AG08395 (cell line): ENCODE measurements at regions not wholly inside any gene's neighbourhood (a gene's known extent, or its start where the extent isn't known, plus 50 kb on each side); places are given as distances from the start of the nearest gene placed in this dataset.
"Not testable (repeated sequence)": the region's sequence is repeated elsewhere in the genome, so short reads cannot be mapped to it uniquely, and the experiment has no call there.

Experiments
- DNase-seq: peaks from one replicate; pipeline ENCODE4 v3.0.0; 2012; ENCODE audit warnings: mixed read lengths, low spot score

DNA sequence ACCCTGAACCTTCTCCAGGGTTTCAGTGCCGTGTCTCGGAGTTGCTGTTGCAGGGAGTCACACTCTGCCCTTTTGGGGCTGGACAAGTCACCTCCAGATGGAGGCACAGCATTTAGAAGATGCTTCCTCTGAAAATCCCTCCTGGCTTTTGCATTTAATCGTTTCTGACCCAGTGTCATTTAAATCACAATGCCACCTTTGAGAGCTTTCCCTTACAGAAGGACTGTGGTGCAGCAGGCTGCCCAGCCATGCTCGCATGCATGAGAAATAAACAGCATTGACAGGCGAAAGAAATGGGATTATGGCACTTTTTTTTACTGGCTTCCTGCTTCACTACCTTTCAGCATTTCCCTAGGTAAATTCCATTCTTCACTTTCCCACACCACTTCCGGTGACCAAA is 113.4 kb upstream of the DYRK2 start:
- no peak for DNase-seq

DNA sequence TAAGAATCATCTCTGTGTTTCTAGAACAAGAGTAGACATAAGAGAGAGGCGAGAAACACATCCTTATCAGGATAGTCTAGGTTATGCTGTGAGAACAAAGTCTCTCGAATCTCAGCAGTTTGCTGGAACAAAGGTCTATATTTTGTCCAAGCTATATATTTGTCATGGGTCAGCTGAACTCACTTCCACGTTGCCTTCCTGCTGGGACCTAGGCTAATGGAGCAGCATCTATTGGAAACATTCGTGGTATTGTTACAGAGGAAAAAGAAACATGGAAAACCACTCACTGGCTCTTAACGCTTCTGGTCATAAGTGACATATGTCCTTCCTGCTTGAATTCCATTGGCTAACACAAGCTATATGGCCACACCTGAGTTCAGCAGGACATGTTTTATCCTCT is 112.6 kb upstream of the DYRK2 start:
- DNase-seq, result no peak

DNA sequence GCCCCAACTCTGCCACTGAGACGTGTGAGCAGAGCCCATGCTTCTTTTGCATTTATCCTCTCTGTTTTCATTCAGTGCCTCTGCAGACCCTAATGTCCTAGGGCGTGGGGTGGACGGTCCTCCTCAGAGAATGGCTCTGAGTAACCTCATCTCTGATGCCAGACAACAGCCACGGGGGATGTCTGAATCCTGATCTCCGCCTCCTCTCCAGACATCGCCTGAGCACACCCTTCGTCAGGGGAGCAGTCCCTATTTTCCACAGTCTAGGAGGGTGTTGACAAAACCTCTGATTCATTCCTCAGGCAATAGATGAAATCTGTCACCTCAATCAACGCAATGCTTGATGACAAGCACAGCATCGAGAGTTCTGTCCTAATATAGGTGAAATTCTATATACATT is 109.2 kb upstream of the DYRK2 start:
- DNase-seq, result no peak

DNA sequence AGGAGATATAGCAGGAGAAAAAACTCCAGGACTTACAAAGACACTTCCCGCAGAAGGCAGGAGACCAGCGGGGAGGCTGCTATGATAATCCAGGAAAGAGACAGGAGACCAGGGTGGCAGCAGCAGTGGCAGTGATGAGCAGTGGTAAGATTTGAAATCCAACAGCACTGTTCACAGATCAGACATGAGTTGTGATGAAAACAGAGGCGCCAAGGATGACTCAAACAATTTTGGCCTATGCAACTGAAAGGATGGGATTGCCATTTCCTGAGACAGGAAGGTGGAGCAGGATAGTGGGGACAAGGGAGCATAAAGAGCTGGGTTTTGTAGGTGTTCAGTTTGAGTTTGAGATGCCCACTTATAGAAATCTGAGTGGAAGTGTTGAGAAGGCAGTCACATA is 108.6 kb upstream of the DYRK2 start:
- peak; percentile 40 for DNase-seq

DNA sequence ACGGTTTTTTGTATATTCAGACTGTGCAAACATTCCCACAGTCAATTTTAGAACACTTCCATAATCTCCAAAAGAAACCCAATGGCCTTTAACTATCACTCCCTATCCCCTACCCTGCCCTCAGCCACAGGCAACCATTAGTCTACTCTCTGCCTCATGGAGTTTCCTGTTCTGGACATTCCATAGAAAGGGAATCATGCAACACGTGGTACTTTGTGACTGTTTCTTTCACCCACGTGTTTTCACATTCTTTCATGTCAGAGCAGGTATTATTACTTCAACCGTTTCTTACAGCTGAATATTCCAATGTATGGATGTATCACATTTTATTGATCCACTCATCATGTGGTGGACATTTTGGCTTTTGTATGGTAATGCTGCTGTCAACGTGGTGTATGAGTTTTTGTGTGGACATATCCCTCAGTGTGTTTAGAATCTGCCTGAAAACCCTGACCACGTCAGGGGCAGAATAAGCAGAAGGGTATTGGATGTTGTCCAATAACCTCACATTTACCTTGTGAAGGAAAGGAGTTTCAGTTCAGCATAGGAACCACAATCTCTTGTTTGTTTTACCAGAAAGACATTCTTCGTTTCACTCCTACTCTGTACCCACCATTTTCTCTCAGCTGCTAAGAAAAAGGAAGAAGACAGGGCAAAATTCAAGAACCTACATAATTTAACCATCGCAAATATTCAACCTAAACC is 107.5 kb upstream of the DYRK2 start:
- DNase-seq, result no peak

DNA sequence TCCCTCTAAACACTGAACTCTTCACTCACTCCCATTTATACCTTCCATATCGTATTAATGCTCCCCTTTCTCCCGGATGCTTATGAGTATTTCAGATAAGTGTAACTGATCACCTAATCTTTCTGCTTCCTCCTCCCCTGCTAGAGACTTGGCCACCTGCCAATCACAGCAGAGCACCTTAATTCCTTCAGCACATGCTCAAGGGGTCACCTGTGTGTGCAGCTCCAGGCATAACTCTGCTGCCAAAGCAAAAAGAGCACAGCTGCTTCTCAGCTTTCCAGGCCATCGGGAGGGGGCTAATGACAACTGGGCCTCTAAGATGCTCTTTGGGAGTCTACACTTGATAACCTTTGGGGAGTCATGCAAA is 106.9 kb upstream of the DYRK2 start:
- DNase-seq, result no peak

DNA sequence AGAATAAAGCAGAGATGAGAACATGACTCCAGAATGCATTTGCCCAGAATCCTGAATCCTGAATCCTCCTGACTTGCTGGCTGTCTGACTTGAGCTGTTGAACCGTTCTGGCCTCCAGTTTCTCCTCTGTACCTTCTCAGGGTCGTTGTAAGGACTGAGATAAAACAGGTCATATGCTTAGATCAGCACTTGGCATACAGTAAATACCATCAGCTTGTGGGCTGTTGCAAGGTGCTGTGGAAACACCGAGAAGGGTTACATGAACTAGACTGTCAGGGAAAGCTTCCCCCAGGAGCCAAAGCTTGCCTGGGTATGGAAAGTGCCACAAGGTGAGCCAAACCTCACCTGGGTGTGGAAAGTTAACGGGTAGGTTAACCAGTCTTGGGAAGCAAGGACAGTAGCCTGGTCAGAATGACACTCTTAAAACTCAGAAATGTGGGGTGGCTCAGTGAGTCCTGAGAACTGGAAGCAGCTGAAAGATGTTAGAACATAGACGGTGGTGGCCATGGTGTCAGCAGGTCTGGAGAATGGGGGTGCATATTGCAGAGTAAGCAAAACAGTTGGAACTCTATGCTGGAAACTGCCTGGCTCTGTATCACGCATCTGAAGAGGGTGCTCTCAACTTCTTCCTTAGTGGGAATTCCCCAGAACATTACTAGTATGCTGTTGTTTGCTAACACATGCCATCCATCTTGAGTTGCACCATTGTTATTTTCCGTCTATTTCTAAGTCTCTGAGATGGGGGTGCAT is 105.3 kb upstream of the DYRK2 start:
- DNase-seq, result no peak

DNA sequence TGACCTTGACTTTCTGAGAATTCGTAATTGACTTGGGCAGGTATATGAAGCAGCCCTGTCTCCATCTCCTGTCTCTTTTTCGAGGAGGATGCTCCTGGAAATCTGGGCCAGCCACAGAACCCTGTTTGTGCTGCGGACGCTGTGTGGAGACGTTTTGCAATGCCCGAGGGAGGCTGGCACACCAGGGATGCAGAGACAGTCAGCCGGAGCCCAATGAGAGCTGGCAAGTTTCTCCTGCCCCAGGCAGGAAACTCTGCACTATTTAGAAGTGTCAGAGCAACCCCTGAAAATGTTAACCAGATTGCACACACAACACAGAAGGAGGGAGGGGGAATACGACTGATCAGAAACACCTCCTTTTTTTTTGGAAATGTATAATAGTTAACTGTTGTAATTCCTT is 103.2 kb upstream of the DYRK2 start:
- DNase-seq, result peak; percentile 23

DNA sequence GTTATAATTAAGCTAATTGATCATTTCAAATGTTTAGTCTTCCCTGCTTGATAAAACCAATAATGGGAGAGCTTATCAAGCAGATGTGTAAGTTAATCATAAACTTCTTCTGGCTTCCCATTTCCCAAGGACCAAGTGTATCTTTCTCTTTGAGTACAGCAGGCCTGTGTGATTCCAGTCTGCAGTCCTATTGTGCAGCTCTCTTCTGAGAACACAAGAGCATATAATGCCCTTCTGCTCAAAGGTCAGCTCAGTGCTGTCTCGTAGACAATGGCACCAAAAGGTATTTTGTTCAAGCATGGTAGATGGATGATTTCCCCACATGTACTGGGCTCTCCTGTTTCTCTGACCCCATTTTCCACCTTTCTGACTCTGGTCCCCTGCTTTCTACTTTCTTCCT is 101.8 kb upstream of the DYRK2 start:
- DNase-seq, result no peak

DNA sequence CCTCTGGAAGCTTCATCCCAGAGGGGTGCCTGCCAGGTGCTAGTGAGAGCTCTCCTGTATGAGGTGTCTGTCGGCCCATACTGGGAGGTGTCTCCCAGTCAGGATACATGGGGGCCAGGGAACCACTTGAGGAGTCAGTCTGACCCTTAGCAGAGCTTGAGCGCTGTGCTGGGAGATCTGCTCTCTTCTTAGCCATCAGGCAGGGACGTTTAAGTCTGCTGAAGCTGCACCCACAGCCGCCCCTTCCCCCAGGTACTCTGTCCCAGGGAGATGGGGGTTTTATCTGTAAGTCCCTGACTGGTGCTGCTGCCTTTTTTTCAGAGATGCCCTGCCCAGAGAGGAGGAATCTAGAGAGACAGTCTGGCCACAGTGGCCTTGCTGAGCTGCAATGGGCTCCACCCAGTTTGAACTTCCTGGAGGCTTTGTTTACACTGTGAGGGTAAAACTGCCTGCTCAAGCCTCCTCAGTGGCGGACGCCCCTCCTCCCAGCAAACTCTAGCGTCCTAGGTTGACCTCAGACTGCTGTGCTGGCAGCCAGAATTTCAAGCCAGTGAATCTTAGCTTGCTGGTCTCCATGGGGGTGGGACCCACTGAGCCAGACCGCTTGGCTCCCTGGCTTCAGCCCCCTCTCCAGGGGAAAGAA is 93.3 kb upstream of the DYRK2 start:
- DNase-seq, result not testable (repeated sequence)

DNA sequence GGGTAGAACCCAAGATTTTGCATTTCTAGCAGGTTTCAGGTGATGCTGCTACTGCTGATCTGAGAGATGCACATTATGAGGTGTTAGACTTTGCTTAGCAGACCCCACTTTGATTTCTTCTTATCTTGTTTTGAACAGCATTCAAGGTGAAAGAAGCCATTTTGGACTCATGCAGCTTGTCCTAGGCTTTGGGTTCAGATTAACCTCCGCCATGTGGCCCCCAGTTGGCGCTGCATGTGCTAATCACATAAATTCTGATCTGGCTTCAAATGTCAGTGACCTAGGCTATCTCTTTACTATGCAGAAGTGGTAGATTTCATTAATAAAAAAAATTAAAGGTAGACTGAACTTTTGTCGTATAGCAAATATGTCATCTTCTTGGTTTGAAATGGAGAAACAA is 89.8 kb upstream of the DYRK2 start:
- DNase-seq, result no peak

DNA sequence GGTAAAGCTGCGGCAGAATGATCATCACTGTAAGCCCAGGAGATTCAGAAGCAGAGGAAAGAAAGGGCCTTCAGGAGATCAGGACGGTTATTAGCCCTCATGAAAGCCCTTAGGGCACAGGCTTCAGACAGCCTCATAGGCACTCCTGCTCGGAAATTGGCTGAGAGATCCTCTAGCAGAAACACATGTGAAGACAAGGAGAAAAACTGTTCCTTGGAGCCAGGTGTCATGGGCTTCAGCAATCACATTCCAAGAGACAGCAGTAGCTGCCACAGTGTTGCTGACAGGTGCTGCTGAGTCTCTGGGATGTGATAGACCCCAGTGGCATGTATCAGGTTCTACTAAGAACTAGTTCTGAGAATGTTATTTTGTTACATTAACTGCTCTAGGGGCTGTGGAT is 88.8 kb upstream of the DYRK2 start:
- DNase-seq, result no peak

DNA sequence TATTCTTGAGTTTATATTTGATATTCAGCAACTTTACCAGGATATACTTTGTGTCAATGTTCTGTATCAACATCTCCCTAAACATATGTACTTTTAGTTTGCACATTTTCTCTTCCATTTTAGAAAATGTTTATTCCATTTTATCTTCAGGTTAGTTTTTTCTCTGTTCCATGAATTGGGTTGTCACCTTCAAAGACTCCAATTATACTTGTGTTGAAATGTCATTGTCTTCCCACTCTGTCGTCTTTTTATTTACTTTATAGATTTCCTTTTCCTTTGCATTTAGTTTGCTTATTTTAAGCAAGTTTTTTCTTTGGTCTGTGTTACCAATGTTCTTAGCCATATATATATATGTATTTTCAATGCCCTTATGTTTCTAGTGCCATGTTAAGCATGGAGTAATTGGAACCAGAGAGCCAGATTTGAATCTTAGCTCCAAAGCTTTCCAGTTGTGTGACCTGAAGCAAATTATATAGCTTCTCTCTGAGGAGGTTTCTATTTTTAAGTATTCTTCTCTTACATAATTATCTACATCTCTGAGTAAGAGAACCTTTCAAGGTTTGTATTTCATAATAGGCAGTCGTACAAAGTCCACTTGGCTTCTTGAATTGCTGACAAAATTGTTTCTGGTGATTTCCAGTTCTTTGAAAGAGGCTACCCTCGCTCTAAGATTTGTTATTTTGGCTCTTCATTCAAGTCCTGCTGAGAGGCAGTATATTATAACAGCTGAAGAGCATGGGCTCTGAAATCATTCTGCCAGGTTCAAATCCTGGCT is 85.8 kb upstream of the DYRK2 start:
- no peak for DNase-seq

DNA sequence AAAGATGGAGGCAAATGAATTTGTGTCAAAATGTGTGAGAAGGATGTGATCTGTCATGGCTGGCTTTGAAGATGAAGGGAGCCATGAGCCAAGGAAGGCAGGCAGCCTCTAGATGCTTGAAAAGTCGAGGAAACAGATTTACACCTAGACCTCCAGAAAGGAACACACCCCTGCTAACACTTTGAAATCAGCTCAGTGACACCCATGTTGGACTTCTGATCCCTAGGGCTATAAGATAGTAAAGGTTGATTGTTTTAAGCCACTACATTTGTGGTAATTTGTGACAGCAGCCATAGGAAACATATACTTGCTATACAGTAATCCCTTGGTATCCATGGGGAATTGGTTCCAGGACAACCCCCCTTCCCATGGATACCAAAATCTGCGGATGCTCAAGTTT is 80.5 kb upstream of the DYRK2 start:
- no peak for DNase-seq

DNA sequence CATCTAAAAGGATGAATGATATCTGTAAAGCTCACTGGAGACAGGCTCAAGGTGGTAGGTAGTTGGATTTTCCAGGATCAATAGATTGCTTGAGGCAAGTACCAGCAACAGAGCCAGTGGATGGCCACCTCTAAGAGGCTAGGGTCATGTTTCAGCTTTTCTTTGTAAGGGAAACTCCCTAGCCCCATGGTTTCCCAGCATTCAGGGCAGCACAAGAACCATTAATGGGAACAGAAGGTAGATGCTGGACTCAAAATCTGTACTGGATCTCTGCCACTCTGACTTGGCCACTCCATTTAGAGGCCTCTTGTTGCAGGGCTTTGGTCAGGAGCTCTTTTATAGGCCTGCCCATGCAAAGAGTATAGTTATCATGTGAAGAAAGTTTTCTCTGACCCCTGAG is 76.1 kb upstream of the DYRK2 start:
- DNase-seq, result no peak

DNA sequence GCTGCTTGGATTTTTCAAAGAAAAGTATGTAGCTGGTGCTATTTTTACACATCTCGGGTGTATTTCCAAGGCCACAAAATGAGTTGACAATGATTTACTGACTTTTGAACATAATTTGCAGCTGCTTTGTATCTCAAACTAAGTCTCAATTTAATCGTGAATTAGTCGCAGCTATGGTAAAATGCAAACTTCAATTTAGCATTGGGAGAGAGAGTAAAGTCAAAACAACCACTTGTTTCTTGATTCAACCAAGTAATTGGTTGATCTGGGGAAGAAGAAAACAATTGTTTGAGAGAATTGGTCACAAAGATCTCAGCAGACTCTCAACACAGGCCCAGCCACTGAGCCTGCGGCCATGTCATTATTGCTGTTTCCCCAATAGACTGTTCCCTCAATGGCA is 75.0 kb upstream of the DYRK2 start:
- no peak for DNase-seq

DNA sequence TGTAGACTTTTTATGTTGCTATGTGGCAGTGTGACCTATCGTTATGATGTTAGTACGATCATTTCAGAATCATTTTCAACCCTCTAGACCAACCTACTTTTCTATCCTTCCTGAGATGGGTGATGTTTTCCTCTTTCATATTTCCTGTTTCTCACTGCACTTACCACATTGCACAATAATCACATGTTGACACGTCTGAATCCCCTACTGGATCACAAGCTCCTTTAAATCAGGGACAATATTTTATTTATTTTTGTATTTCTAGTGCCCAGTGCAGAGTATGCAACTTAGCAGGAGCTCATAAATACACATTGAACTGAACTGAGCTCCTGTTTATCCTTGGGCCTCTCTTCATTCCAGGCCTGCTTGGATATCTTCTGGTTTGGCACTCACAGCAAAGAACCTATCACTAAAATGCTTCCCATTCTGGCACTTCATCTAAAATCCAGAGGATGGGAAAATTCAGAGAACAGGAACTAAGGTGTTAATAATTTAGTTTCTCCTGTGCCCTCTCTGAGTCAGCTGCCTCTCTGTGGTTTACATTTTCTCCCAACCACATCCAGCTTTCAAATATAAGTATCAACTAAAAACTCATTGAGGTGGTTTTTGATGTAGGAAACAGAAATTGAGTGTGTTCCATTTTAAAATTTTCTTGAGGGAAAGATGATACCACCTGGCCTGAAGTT is 69.4 kb upstream of the DYRK2 start:
- peak; percentile 12 for DNase-seq

DNA sequence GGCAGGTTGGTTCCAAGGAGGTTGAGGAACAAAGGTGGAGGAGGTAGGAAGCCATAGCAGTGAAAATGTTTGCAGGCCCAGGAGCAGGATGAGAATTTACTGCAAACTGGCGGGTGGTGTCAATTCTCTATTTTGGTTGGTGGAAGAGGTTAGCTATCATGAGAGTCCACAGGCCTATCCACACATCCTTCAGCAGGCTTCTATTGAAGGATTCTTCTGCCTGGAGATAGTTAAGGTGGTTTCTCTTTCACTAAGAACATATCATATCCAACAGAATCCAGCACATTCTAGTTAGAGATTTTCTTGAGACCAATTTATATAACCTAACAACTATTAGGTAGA is 68.9 kb upstream of the DYRK2 start:
- no peak for DNase-seq

DNA sequence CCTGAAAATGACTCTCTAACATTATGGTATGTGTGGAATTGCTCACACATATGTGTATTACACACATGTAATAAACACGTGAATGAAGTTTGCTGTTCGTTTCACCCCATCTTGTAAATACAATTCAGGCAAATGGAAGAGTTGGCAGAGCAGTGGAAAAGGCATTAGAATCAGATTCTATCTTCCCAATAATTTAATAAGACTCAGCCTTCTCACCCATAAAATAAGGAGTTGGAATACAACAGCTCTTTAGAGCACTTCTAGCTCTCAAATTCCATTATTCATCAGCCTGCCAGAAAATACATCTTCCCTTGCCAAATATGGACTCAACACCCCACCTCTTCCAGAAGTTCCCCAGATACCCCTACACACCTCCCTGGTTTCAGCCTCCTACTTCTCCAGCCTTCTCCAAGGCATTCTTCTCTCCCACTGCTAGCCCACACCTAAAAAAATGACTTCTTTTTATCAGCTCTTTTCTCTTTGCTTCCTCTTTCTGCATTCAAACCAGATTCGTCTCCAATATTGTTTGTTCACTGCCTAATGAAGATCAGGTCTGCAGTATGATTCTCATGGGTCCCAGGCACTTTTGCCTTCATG is 66.2 kb upstream of the DYRK2 start:
- no peak for DNase-seq

DNA sequence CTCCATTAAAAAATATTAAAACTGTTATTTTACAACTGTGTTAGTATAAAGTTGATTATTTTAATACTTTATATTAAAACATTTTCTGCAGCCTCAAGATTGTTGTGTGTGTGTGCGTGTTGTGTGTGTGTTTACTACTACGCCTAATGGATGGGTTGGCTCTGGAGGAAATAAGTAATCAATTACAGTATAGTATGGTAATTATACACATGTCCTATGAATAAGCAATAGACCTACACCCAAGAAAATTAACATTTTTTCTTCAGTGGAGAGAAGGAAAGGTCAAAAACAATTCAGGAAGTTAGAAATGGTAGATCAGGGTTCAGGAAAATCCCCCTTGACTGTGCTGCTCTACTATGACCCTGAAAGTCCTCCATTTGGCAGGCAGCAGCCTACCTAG is 65.7 kb upstream of the DYRK2 start:
- no peak for DNase-seq

DNA sequence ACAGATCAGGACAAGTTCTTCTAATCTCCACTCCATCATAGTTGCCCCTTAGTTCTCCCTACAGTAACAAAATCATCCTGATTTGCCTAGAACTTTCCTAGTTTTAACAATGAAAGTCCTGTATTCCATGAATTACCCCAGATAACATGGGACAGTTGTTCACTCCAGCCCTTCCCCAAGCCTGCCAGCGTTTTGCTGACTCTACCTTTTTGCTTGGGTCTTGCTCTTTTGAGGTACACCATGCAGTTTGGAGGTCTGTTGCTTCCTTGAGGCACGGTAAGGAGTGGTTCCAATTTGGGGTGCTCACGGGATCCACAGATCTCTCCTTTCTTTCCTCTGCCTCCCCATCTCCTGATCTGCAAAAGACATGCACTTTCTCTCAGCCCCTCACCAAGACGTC is 61.6 kb upstream of the DYRK2 start:
- DNase-seq, result no peak

DNA sequence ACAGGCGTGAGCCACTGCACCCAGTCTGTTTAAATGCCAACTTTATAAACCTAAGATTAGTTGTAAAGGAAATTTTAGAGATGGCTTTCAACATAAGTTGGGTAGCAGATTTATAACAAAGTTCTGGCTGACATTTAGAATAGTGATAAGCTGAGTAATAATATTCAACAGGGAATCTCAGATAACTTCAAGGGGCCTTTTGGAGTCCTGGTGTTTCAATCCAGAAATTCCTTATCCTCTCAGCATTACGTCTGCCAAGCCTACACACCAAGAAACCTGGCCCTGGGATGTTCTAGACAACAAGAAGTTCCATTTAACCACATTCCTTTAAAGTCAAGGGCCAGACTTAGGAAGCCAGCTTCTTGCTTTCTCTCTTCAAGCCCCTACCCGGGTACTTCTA is 59.5 kb upstream of the DYRK2 start:
- DNase-seq, result no peak
